ENCODE measurements at regions not wholly inside any gene's neighbourhood (a gene's known extent, or its start where the extent isn't known, plus 50 kb on each side); places are given as distances from the start of the nearest gene placed in this dataset.

GRCh38 chr12:125214289-125214688 is 149.1 kb downstream of the AACS start:
- Histone ChIP-seq H3K27ac (ENCODE audit: control insufficient read depth, insufficient read depth) (no peak overlapping the region), H3K79me2 (ENCODE audit: control insufficient read depth, insufficient read depth, low read length) (no peaks in the 10 kb centered on the region), H3K36me3 (ENCODE audit: control insufficient read depth in 2 of 2, insufficient read depth in 2 of 2, low read length in 1 of 2) (no peaks in the 10 kb centered on the region), H3K4me1 (ENCODE audit: control insufficient read depth, insufficient read depth, low read length) (no peaks in the 10 kb centered on the region), H4K20me1 (ENCODE audit: control insufficient read depth, insufficient read depth) (no peaks in the 10 kb centered on the region; the same call in 1 of the 2 replicates), H3K4me2 (ENCODE audit: control insufficient read depth, insufficient read depth) (no peak overlapping the region), H3K27me3 (replicated peaks in 1 of 2; ENCODE audit: control insufficient read depth in 2 of 2, insufficient read depth in 2 of 2, low read length in 1 of 2) (no peaks in the 10 kb centered on the region), H3K4me3 (no peak overlapping the region), H3K9ac (ENCODE audit: control insufficient read depth, insufficient read depth, low read length) (no peak overlapping the region), H2AFZ (ENCODE audit: control insufficient read depth, low read depth, low read length) (no peak overlapping the region), H3K9me3 (replicated peaks; ENCODE audit: control insufficient read depth, insufficient read depth, low read length) (no peaks in the 10 kb centered on the region)
- ChIA-PET SMC1A (ENCODE audit: uncharacterized antibody, unreplicated experiment) (no interaction called here), CTCF (interaction anchor here (0.6 kb wide), 1 partner anchor 46 kb away, joined by 3 read pairs; no protein-coding TSS in a partner anchor), POLR2A (no interaction called here), RAD21 (ENCODE audit: unreplicated experiment) (no interaction called here)
- in situ Hi-C loops (cut with MboI), result no loop called here
- 14% methylated on average over 5 of the region's 5 CpGs for WGBS (ENCODE audit: insufficient coverage, insufficient replicate concordance, low lambda C conversion rate, missing lambda C conversion rate)
- FAIRE-seq (no peak), DNase-seq (ENCODE audit: low read depth, low spot score) (no peak), ATAC-seq (no peak)
- no peak for TF ChIP-seq FOXK2 (IDR thresholded peaks at IDR 0.05)
- no peak for TF ChIP-seq RUNX3 (IDR thresholded peaks at IDR 0.05; ENCODE audit: low read length)
- TF ChIP-seq PML (IDR thresholded peaks at IDR 0.05; ENCODE audit: low read length), result no peak
- TF ChIP-seq PBX3 (IDR thresholded peaks at IDR 0.05; ENCODE audit: insufficient replicate concordance, low read depth, low read length), result no peak
- TF ChIP-seq SKIL (IDR thresholded peaks at IDR 0.05; ENCODE audit: low read depth, poor library complexity, severe bottlenecking), result no peak
- TF ChIP-seq, protein P1, sequence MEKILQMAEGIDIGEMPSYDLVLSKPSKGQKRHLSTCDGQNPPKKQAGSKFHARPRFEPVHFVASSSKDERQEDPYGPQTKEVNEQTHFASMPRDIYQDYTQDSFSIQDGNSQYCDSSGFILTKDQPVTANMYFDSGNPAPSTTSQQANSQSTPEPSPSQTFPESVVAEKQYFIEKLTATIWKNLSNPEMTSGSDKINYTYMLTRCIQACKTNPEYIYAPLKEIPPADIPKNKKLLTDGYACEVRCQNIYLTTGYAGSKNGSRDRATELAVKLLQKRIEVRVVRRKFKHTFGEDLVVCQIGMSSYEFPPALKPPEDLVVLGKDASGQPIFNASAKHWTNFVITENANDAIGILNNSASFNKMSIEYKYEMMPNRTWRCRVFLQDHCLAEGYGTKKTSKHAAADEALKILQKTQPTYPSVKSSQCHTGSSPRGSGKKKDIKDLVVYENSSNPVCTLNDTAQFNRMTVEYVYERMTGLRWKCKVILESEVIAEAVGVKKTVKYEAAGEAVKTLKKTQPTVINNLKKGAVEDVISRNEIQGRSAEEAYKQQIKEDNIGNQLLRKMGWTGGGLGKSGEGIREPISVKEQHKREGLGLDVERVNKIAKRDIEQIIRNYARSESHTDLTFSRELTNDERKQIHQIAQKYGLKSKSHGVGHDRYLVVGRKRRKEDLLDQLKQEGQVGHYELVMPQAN (conservative IDR thresholded peaks at IDR 0.05), result no peak
- no peak for TF ChIP-seq MEF2A (IDR thresholded peaks at IDR 0.05; ENCODE audit: insufficient read depth, low read depth, low read length)
- no peak for TF ChIP-seq ZNF24 (IDR thresholded peaks at IDR 0.05)
- BruUV-seq (replicated peaks), result no TSS peak
- intact Hi-C loops (cut with micrococcal nuclease; ENCODE audit: unreplicated experiment), result no loop called here
